ENCODE measurements at regions not wholly inside any gene's neighbourhood (a gene's known extent, or its start where the extent isn't known, plus 50 kb on each side); places are given as distances from the start of the nearest gene placed in this dataset.

DNA sequence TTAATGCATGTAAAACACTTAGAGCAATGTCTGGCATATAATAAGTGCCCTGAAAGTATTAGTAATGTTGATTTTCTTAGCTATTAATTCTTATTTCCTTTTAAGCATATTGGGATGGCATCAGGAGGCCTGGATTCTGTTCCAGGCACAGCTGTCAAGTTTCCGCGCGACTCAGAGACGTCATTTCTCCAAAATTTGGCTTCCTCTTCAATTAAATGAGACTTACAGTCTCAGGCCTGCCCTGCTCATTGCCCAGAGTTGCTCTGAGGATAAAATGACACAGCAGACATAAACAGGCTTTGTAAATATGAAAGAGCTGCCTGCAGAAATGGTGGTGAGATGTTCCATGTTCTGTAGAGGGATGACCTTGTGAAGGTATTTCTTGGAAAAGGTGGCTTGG lies 159.8 kb upstream of the GLRA1 start:
- Histone ChIP-seq H3K4me1 (no peaks in the 10 kb centered on the region), H3K4me3 (no peak overlapping the region), H3K27ac (no peak overlapping the region), H3K36me3 (no peaks in the 10 kb centered on the region), H3K27me3 (no peaks in the 10 kb centered on the region), H3K9me3 (no peaks in the 10 kb centered on the region)
- intact Hi-C loops (cut with DNase I): no loop called here
- no peak for DNase-seq (ENCODE audit: extremely low spot score in 2 of 2)
- no peak for TF ChIP-seq POLR2AphosphoS5 (IDR thresholded peaks at IDR 0.05; ENCODE audit: insufficient read depth in 1 of 2, low read depth in 1 of 2)
- TF ChIP-seq, protein P1, sequence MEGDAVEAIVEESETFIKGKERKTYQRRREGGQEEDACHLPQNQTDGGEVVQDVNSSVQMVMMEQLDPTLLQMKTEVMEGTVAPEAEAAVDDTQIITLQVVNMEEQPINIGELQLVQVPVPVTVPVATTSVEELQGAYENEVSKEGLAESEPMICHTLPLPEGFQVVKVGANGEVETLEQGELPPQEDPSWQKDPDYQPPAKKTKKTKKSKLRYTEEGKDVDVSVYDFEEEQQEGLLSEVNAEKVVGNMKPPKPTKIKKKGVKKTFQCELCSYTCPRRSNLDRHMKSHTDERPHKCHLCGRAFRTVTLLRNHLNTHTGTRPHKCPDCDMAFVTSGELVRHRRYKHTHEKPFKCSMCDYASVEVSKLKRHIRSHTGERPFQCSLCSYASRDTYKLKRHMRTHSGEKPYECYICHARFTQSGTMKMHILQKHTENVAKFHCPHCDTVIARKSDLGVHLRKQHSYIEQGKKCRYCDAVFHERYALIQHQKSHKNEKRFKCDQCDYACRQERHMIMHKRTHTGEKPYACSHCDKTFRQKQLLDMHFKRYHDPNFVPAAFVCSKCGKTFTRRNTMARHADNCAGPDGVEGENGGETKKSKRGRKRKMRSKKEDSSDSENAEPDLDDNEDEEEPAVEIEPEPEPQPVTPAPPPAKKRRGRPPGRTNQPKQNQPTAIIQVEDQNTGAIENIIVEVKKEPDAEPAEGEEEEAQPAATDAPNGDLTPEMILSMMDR (IDR thresholded peaks at IDR 0.05): no peak
- TF ChIP-seq POLR2A (IDR thresholded peaks at IDR 0.05): no peak

DNA sequence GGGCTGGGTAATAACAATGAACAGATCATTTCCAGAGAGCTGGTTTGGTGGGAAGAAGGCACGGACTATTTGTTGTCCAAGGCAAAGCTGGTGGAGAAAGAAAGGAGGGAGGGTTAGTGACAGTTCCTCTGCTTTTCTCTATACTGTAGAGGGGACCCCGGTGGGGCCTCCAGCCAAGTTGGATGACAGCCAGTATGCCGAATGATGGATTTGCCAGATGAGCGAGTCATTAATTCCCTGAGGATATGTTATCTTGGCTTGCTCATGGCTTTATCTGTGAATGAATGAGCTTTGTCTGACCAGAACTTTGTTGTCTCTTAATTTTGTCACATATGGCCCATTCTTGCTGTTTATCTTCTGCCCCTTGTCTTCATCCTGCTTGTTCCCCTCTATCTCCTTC lies 158.6 kb upstream of the GLRA1 start:
- Histone ChIP-seq H3K36me3 (no peaks in the 10 kb centered on the region), H3K9me3 (no peaks in the 10 kb centered on the region), H3K4me3 (no peak overlapping the region), H3K4me1 (no peaks in the 10 kb centered on the region), H3K27ac (no peak overlapping the region), H3K27me3 (no peaks in the 10 kb centered on the region)
- DNase-seq (ENCODE audit: extremely low spot score in 2 of 2): no peak
- TF ChIP-seq, protein P1 (IDR thresholded peaks at IDR 0.05): no peak
- TF ChIP-seq POLR2AphosphoS5 (IDR thresholded peaks at IDR 0.05; ENCODE audit: insufficient read depth in 1 of 2, low read depth in 1 of 2) (no peak), POLR2A (IDR thresholded peaks at IDR 0.05) (no peak)
- intact Hi-C loops (cut with DNase I): no loop called here

- intact Hi-C loops (cut with DNase I): no loop called here
- H3K4me1 ChIP-seq: no peaks in the 10 kb centered on the region
- no peak overlapping the region for H3K4me3 ChIP-seq
Observed at GRCh38 chr5:152072091-152072490, 147.4 kb upstream of the GLRA1 start.

GRCh38 chr5:152070591-152070990 lies 145.9 kb upstream of the GLRA1 start:
- DNase-seq (ENCODE audit: extremely low spot score in 2 of 2): no peak
- Histone ChIP-seq H3K27ac (no peak overlapping the region), H3K27me3 (no peaks in the 10 kb centered on the region), H3K9me3 (no peaks in the 10 kb centered on the region), H3K36me3 (no peaks in the 10 kb centered on the region), H3K4me1 (no peaks in the 10 kb centered on the region), H3K4me3 (no peak overlapping the region)
- TF ChIP-seq, protein P1 (IDR thresholded peaks at IDR 0.05): no peak
- no peak for TF ChIP-seq POLR2A (IDR thresholded peaks at IDR 0.05)
- TF ChIP-seq POLR2AphosphoS5 (IDR thresholded peaks at IDR 0.05; ENCODE audit: insufficient read depth in 1 of 2, low read depth in 1 of 2): no peak
- intact Hi-C loops (cut with DNase I): no loop called here

More at GRCh38 chr5:152072091-152072490, 147.4 kb upstream of the GLRA1 start:
- H3K9me3 ChIP-seq: no peaks in the 10 kb centered on the region
- DNase-seq (ENCODE audit: extremely low spot score in 2 of 2): no peak
- H3K27me3 ChIP-seq: no peaks in the 10 kb centered on the region
- H3K36me3 ChIP-seq: no peaks in the 10 kb centered on the region
- no peak overlapping the region for H3K27ac ChIP-seq
- TF ChIP-seq POLR2AphosphoS5 (IDR thresholded peaks at IDR 0.05; ENCODE audit: insufficient read depth in 1 of 2, low read depth in 1 of 2): no peak
- TF ChIP-seq POLR2A (IDR thresholded peaks at IDR 0.05): no peak
- TF ChIP-seq, protein P1 (IDR thresholded peaks at IDR 0.05): no peak

GRCh38 chr5:152066784-152067183 lies 142.1 kb upstream of the GLRA1 start:
- Histone ChIP-seq H3K27ac (no peak overlapping the region), H3K27me3 (no peaks in the 10 kb centered on the region), H3K36me3 (no peaks in the 10 kb centered on the region), H3K9me3 (no peaks in the 10 kb centered on the region), H3K4me3 (no peak overlapping the region), H3K4me1 (no peaks in the 10 kb centered on the region)
- TF ChIP-seq POLR2AphosphoS5 (IDR thresholded peaks at IDR 0.05; ENCODE audit: insufficient read depth in 1 of 2, low read depth in 1 of 2) (no peak), POLR2A (IDR thresholded peaks at IDR 0.05) (no peak)
- TF ChIP-seq, protein P1 (IDR thresholded peaks at IDR 0.05): no peak
- intact Hi-C loops (cut with DNase I): no loop called here
- DNase-seq (ENCODE audit: extremely low spot score in 2 of 2): no peak

Data from vagina (tissue), 2 donors.